Ovary (tissue), 3 donors: ENCODE measurements at regions not wholly inside any gene's neighbourhood (a gene's known extent, or its start where the extent isn't known, plus 50 kb on each side); places are given as distances from the start of the nearest gene placed in this dataset.

Experiments used
- EP300 ChIP-seq: sonication (generic); formaldehyde crosslinking; IDR thresholded peaks from one replicate; pipeline ENCODE4 v1.6.1; 2017; ENCODE audit warnings: antibody characterized with exemption
- POLR2A ChIP-seq: fragments of 450-650 bp; IDR thresholded peaks from one replicate; pipeline ENCODE4 v1.6.1; 2017; ENCODE audit warnings: antibody characterized with exemption, mild to moderate bottlenecking, moderate library complexity
- TF ChIP-seq, protein P1 (sequence below), 3 donors: fragments of 450-650 bp in 2 of 3; fragments of 200-600 bp in 1 of 3; IDR thresholded peaks; one replicate each; pipeline versions ENCODE4 v1.5.1 to v1.8.0; 2016 to 2022; ENCODE audit warnings: antibody characterized with exemption in 3 of 3, mild to moderate bottlenecking in 1 of 3
- donor health status: DM: no; HTN: no; CAD: no.

GRCh38 chr7:45980181-45980905, 59.3 kb upstream of the IGFBP3 start:
- no peak for TF ChIP-seq POLR2A
- TF ChIP-seq, protein P1, sequence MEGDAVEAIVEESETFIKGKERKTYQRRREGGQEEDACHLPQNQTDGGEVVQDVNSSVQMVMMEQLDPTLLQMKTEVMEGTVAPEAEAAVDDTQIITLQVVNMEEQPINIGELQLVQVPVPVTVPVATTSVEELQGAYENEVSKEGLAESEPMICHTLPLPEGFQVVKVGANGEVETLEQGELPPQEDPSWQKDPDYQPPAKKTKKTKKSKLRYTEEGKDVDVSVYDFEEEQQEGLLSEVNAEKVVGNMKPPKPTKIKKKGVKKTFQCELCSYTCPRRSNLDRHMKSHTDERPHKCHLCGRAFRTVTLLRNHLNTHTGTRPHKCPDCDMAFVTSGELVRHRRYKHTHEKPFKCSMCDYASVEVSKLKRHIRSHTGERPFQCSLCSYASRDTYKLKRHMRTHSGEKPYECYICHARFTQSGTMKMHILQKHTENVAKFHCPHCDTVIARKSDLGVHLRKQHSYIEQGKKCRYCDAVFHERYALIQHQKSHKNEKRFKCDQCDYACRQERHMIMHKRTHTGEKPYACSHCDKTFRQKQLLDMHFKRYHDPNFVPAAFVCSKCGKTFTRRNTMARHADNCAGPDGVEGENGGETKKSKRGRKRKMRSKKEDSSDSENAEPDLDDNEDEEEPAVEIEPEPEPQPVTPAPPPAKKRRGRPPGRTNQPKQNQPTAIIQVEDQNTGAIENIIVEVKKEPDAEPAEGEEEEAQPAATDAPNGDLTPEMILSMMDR (IDR thresholded peaks at IDR 0.05) = no peak
- TF ChIP-seq EP300 = no peak
